ENCODE measurements at regions not wholly inside any gene's neighbourhood (a gene's known extent, or its start where the extent isn't known, plus 50 kb on each side); places are given as distances from the start of the nearest gene placed in this dataset.

DNA sequence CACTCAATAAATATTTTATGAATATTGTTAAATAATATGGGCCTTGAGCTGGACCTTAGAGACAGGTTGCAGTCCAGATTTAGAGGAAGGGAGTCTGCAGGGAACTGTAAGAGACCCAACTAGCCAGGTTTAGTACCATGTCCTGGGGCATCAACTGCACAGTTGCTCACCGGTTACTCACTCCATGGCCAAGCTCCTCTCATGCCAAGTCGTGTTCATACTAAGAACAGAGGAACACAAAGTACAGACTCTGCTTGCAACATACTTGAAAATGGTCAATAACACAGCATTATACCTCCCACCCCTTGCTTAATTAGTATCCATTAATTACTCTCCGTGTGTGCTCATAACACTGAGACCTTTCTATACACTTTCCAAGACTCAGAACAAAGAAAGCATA is 317.6 kb upstream of the PIK3R1 start:
- no peaks in the 10 kb centered on the region for H3K4me1 ChIP-seq (ENCODE audit: control insufficient read depth, insufficient read depth, low read length)
- CTCF ChIA-PET: interaction anchor here (0.6 kb wide), 1 partner anchor 362 kb away, joined by 4 read pairs; no protein-coding TSS in a partner anchor
- no peak overlapping the region for H3K4me3 ChIP-seq (ENCODE audit: low read depth, low read length)
- H3K27ac ChIP-seq (ENCODE audit: extremely low read depth, low read depth, low read length): no peak overlapping the region
- no peaks in the 10 kb centered on the region for H3K9me3 ChIP-seq (ENCODE audit: control insufficient read depth, insufficient read depth, low read depth, low read length)
- TF ChIP-seq ZBTB48 (tag by site-specific recombination; IDR thresholded peaks at IDR 0.05): no peak
- TF ChIP-seq MYNN (tag by site-specific recombination; IDR thresholded peaks at IDR 0.05; ENCODE audit: borderline replicate concordance): no peak
- no peak for TF ChIP-seq KLF16 (tag by site-specific recombination; IDR thresholded peaks at IDR 0.05)
- TF ChIP-seq ZBTB17 (tag by site-specific recombination; IDR thresholded peaks at IDR 0.05): no peak
- no peak for TF ChIP-seq ZNF324 (tag by site-specific recombination; IDR thresholded peaks at IDR 0.05)
- no peak for TF ChIP-seq SP3 (tag by site-specific recombination; IDR thresholded peaks at IDR 0.05)
- TF ChIP-seq, protein P1, sequence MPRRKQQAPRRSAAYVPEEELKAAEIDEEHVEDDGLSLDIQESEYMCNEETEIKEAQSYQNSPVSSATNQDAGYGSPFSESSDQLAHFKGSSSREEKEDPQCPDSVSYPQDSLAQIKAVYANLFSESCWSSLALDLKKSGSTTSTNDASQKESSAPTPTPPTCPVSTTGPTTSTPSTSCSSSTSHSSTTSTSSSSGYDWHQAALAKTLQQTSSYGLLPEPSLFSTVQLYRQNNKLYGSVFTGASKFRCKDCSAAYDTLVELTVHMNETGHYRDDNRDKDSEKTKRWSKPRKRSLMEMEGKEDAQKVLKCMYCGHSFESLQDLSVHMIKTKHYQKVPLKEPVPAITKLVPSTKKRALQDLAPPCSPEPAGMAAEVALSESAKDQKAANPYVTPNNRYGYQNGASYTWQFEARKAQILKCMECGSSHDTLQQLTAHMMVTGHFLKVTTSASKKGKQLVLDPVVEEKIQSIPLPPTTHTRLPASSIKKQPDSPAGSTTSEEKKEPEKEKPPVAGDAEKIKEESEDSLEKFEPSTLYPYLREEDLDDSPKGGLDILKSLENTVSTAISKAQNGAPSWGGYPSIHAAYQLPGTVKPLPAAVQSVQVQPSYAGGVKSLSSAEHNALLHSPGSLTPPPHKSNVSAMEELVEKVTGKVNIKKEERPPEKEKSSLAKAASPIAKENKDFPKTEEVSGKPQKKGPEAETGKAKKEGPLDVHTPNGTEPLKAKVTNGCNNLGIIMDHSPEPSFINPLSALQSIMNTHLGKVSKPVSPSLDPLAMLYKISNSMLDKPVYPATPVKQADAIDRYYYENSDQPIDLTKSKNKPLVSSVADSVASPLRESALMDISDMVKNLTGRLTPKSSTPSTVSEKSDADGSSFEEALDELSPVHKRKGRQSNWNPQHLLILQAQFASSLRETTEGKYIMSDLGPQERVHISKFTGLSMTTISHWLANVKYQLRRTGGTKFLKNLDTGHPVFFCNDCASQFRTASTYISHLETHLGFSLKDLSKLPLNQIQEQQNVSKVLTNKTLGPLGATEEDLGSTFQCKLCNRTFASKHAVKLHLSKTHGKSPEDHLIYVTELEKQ (tag by site-specific recombination; IDR thresholded peaks at IDR 0.05; ENCODE audit: borderline replicate concordance): no peak
- TF ChIP-seq ZNF354C (tag by site-specific recombination; IDR thresholded peaks at IDR 0.05; ENCODE audit: borderline replicate concordance, low read depth): no peak
- H3K36me3 ChIP-seq (ENCODE audit: control insufficient read depth in 2 of 2, insufficient read depth in 1 of 2, low read length in 2 of 2): no peaks in the 10 kb centered on the region
- POLR2A ChIA-PET: no interaction called here

DNA sequence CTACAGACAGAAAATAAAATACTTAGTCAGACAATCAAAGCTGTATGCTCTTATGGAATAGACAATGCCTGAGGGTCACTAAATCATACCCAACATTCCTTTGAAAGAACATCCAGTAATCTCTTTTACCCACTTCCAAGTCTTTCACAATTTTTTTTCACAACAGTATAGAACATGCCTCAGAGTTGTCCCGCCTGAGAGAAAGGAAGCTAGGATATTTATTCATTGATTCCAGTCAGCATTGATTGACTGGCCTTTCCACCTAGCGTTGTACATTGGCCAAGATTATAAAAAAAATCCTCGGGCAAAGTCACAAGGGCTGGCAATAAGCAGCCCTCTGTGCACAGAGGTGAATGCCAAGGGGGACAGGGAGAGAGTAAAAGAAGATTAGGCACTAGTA is 318.1 kb upstream of the PIK3R1 start:
- no peaks in the 10 kb centered on the region for H3K36me3 ChIP-seq (ENCODE audit: control insufficient read depth in 2 of 2, insufficient read depth in 1 of 2, low read length in 2 of 2)
- CTCF ChIA-PET: interaction anchor here (0.6 kb wide), 1 partner anchor 363 kb away, joined by 4 read pairs; no protein-coding TSS in a partner anchor
- H3K9me3 ChIP-seq (ENCODE audit: control insufficient read depth, insufficient read depth, low read depth, low read length): no peaks in the 10 kb centered on the region
- no peaks in the 10 kb centered on the region for H3K4me1 ChIP-seq (ENCODE audit: control insufficient read depth, insufficient read depth, low read length)
- no peak overlapping the region for H3K4me3 ChIP-seq (ENCODE audit: low read depth, low read length)
- POLR2A ChIA-PET: no interaction called here
- no peak overlapping the region for H3K27ac ChIP-seq (ENCODE audit: extremely low read depth, low read depth, low read length)
- TF ChIP-seq ZBTB1 (tag by site-specific recombination; IDR thresholded peaks at IDR 0.05) (no peak), ZNF239 (tag by site-specific recombination; IDR thresholded peaks at IDR 0.05) (no peak), KLF10 (tag by site-specific recombination; IDR thresholded peaks at IDR 0.05) (no peak), ZNF555 (tag by site-specific recombination; conservative IDR thresholded peaks at IDR 0.05) (no peak), SETDB1 (IDR thresholded peaks at IDR 0.05; ENCODE audit: insufficient read length, low read length) (no peak), ZNF510 (tag by site-specific recombination; IDR thresholded peaks at IDR 0.05; ENCODE audit: insufficient replicate concordance) (no peak), ZNF514 (tag by site-specific recombination; IDR thresholded peaks at IDR 0.05) (no peak)
- TF ChIP-seq, protein P2, sequence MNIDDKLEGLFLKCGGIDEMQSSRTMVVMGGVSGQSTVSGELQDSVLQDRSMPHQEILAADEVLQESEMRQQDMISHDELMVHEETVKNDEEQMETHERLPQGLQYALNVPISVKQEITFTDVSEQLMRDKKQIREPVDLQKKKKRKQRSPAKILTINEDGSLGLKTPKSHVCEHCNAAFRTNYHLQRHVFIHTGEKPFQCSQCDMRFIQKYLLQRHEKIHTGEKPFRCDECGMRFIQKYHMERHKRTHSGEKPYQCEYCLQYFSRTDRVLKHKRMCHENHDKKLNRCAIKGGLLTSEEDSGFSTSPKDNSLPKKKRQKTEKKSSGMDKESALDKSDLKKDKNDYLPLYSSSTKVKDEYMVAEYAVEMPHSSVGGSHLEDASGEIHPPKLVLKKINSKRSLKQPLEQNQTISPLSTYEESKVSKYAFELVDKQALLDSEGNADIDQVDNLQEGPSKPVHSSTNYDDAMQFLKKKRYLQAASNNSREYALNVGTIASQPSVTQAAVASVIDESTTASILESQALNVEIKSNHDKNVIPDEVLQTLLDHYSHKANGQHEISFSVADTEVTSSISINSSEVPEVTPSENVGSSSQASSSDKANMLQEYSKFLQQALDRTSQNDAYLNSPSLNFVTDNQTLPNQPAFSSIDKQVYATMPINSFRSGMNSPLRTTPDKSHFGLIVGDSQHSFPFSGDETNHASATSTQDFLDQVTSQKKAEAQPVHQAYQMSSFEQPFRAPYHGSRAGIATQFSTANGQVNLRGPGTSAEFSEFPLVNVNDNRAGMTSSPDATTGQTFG (tag by site-specific recombination; IDR thresholded peaks at IDR 0.05; ENCODE audit: borderline replicate concordance): no peak

DNA sequence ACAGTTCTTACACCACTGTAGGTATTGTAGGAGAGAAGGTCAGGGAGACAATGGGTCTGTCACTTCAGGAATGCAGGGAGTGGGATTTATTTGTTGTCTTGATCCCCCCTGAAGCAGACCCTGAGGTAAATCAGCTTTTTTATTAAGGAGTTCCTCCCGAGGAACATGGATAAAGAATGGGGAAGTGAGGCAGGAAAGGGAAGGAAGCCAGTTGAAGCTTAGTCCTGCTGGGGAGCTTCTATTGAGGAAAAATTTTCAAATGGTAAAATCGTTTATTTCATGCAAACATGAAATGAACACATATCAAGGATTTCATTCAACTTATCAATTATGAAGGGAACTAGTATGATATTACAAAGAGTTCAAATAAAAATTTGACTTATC is 318.6 kb upstream of the PIK3R1 start:
- ChIA-PET POLR2A (no interaction called here), CTCF (no interaction called here)
- Histone ChIP-seq H3K27ac (ENCODE audit: extremely low read depth, low read depth, low read length) (no peak overlapping the region), H3K4me3 (ENCODE audit: low read depth, low read length) (no peak overlapping the region), H3K36me3 (ENCODE audit: control insufficient read depth in 2 of 2, insufficient read depth in 1 of 2, low read length in 2 of 2) (no peaks in the 10 kb centered on the region), H3K9me3 (ENCODE audit: control insufficient read depth, insufficient read depth, low read depth, low read length) (no peaks in the 10 kb centered on the region), H3K4me1 (ENCODE audit: control insufficient read depth, insufficient read depth, low read length) (no peaks in the 10 kb centered on the region)
- TF ChIP-seq KLF7 (tag by site-specific recombination; IDR thresholded peaks at IDR 0.05; ENCODE audit: borderline replicate concordance) (no peak), ZNF548 (tag by site-specific recombination; IDR thresholded peaks at IDR 0.05) (no peak), ZNF211 (tag by site-specific recombination; IDR thresholded peaks at IDR 0.05; ENCODE audit: low read depth) (no peak)
- TF ChIP-seq, protein P3, sequence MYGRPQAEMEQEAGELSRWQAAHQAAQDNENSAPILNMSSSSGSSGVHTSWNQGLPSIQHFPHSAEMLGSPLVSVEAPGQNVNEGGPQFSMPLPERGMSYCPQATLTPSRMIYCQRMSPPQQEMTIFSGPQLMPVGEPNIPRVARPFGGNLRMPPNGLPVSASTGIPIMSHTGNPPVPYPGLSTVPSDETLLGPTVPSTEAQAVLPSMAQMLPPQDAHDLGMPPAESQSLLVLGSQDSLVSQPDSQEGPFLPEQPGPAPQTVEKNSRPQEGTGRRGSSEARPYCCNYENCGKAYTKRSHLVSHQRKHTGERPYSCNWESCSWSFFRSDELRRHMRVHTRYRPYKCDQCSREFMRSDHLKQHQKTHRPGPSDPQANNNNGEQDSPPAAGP (tag by site-specific recombination; IDR thresholded peaks at IDR 0.05): no peak
- TF ChIP-seq, protein P4, sequence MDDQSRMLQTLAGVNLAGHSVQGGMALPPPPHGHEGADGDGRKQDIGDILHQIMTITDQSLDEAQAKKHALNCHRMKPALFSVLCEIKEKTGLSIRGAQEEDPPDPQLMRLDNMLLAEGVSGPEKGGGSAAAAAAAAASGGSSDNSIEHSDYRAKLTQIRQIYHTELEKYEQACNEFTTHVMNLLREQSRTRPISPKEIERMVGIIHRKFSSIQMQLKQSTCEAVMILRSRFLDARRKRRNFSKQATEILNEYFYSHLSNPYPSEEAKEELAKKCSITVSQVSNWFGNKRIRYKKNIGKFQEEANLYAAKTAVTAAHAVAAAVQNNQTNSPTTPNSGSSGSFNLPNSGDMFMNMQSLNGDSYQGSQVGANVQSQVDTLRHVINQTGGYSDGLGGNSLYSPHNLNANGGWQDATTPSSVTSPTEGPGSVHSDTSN (CRISPR knock-in tag; IDR thresholded peaks at IDR 0.05): no peak
- TF ChIP-seq, protein P1 (tag by site-specific recombination; IDR thresholded peaks at IDR 0.05; ENCODE audit: borderline replicate concordance): no peak

Data from HEK293 (cell line).